GM12878 (cell line): ENCODE measurements at regions not wholly inside any gene's neighbourhood (a gene's known extent, or its start where the extent isn't known, plus 50 kb on each side); places are given as distances from the start of the nearest gene placed in this dataset.

ENCODE experiments used
- ATAC-seq: fragments of 200-7000 bp; cut with Tn5 transposase; 3 replicates; pipeline ENCODE4 v1.9.1; 2020; ENCODE audit warnings: mild to moderate bottlenecking, moderate library complexity
- BruUV-seq: library from RNA; stranded (reverse); fragments of 400-500 nt; replicated peaks from 2 replicates; lab custom pipeline; 2021; lab: Mats Ljungman, UMichigan
- CTCF ChIA-PET: fragments of 300-600 bp; sonication (Branson Sonifier 250); formaldehyde crosslinking; extraction: SDS; loops from one replicate; lab custom pipeline; 2021; ENCODE audit warnings: inconsistent platforms; lab: Yijun Ruan, JAX
- POLR2A ChIA-PET: fragments of 350-600 bp; formaldehyde crosslinking; extraction: SDS; loops from one replicate; lab custom pipeline; 2021; ENCODE audit warnings: inconsistent platforms; lab: Charles Lee
- RAD21 ChIA-PET: fragments of 300-600 bp; sonication (Branson Sonifier 250); formaldehyde crosslinking; loops from one replicate; lab custom pipeline; 2023; ENCODE audit warnings: antibody characterized with exemption; ENCODE audit not compliant: unreplicated experiment; lab: Charles Lee
- SMC1A ChIA-PET: fragments of 300-600 bp; sonication (Branson Sonifier 250); formaldehyde crosslinking; loops from one replicate; lab custom pipeline; 2023; ENCODE audit not compliant: unreplicated experiment, uncharacterized antibody; lab: Charles Lee
- DNase-seq: peaks from one replicate; pipeline ENCODE4 v3.0.0-alpha.2; 2011; ENCODE audit warnings: low read depth, low spot score
- FAIRE-seq: peaks from 3 replicates; lab custom pipeline; 2011; peaks lifted over from hg19 to GRCh38; lab: Jason Lieb, UNC
- H2AFZ ChIP-seq: 2 replicates; pipeline ENCODE4 v1.6.0; 2011; ENCODE audit warnings: low read depth, low read length, control low read depth; ENCODE audit not compliant: control insufficient read depth
- H3K27ac ChIP-seq: 2 replicates; pipeline ENCODE4 v1.5.1; 2011; ENCODE audit warnings: control low read depth; ENCODE audit not compliant: control insufficient read depth, insufficient read depth
- H3K27me3 ChIP-seq, 2 experiments: replicated peaks in 1 of 2; 2 replicates each; pipeline versions ENCODE4 v1.6.0 to v1.6.1; 2011; ENCODE audit warnings: low read length in 1 of 2; ENCODE audit not compliant: control insufficient read depth in 2 of 2, insufficient read depth in 2 of 2
- H3K36me3 ChIP-seq, 2 experiments: 2 replicates each; pipeline ENCODE4 v1.5.1; 2011; ENCODE audit warnings: low read length in 1 of 2; ENCODE audit not compliant: control insufficient read depth in 2 of 2, insufficient read depth in 2 of 2
- H3K4me1 ChIP-seq: 2 replicates; pipeline ENCODE4 v1.6.1; 2011; ENCODE audit warnings: mild to moderate bottlenecking, low read length, moderate library complexity, mixed read lengths; ENCODE audit not compliant: control insufficient read depth, insufficient read depth
- H3K4me2 ChIP-seq: 2 replicates; pipeline ENCODE4 v1.6.0; 2011; ENCODE audit warnings: control low read depth; ENCODE audit not compliant: control insufficient read depth, insufficient read depth
- H3K4me3 ChIP-seq: fragments of 200-600 bp; sonication (generic); 2 replicates; pipeline ENCODE4 v1.5.1; 2016
- H3K79me2 ChIP-seq: 2 replicates; pipeline ENCODE4 v1.6.0; 2011; ENCODE audit warnings: low read length; ENCODE audit not compliant: control insufficient read depth, insufficient read depth
- H3K9ac ChIP-seq: 2 replicates; pipeline ENCODE4 v1.8.0; 2011; ENCODE audit warnings: low read length, control low read depth, mixed read lengths; ENCODE audit not compliant: control insufficient read depth, insufficient read depth
- H3K9me3 ChIP-seq: replicated peaks from 3 replicates; pipeline ENCODE4 v1.5.1; 2011; ENCODE audit warnings: mild to moderate bottlenecking, low read length; ENCODE audit not compliant: control insufficient read depth, insufficient read depth
- H4K20me1 ChIP-seq: 2 replicates; pipeline ENCODE4 v1.6.0; 2011; ENCODE audit not compliant: control insufficient read depth, insufficient read depth
- ATF7 ChIP-seq: fragments of 450-650 bp; IDR thresholded peaks from 2 replicates; pipeline ENCODE4 v1.6.1; 2016; ENCODE audit warnings: low read depth, mild to moderate bottlenecking
- BCL3 ChIP-seq: IDR thresholded peaks from 2 replicates; pipeline ENCODE4 v1.6.1; 2011; ENCODE audit warnings: borderline replicate concordance, low read depth, mild to moderate bottlenecking, moderate library complexity, low read length; ENCODE audit not compliant: insufficient read depth, poor library complexity, severe bottlenecking
- BRCA1 ChIP-seq: IDR thresholded peaks from 2 replicates; pipeline ENCODE4 v1.6.1; 2011; ENCODE audit warnings: low read depth, low read length, improper control_type of control experiment
- CBX3 ChIP-seq: fragments of 200-600 bp; sonication (generic); IDR thresholded peaks from 2 replicates; pipeline ENCODE4 v1.6.1; 2016; ENCODE audit warnings: low read depth, borderline replicate concordance
- CREB1 ChIP-seq: IDR thresholded peaks from 2 replicates; pipeline ENCODE4 v1.6.1; 2012; ENCODE audit warnings: low read depth, mild to moderate bottlenecking, inconsistent platforms
- HDAC6 ChIP-seq: fragments of 200-600 bp; sonication (generic); IDR thresholded peaks from one replicate; pipeline ENCODE4 v1.8.0; 2017; ENCODE audit warnings: antibody characterized with exemption; ENCODE audit not compliant: unreplicated experiment
- PKNOX1 ChIP-seq: fragments of 450-650 bp; IDR thresholded peaks from 2 replicates; pipeline ENCODE4 v1.6.1; 2016; ENCODE audit warnings: mild to moderate bottlenecking
- RELA ChIP-seq: fragments of 450-650 bp; IDR thresholded peaks from 2 replicates; pipeline ENCODE4 v1.8.0; 2014; ENCODE audit warnings: borderline replicate concordance; ENCODE audit not compliant: partially characterized antibody
- SMAD1 ChIP-seq: fragments of 450-650 bp; IDR thresholded peaks from 2 replicates; pipeline ENCODE4 v1.6.1; 2018; ENCODE audit warnings: mild to moderate bottlenecking, low read depth; ENCODE audit not compliant: partially characterized antibody
- SPI1 ChIP-seq: IDR thresholded peaks from 2 replicates; pipeline ENCODE4 v1.6.1; 2011; ENCODE audit warnings: low read depth, mild to moderate bottlenecking, low read length, moderate library complexity, borderline replicate concordance; ENCODE audit not compliant: insufficient read depth
- STAT1 ChIP-seq: fragments of 450-650 bp; conservative IDR thresholded peaks from 2 replicates; pipeline ENCODE4 v1.6.1; 2014; ENCODE audit warnings: antibody characterized with exemption, mild to moderate bottlenecking
- SUZ12 ChIP-seq: fragments of 200-600 bp; sonication (generic); IDR thresholded peaks from one replicate; pipeline ENCODE4 v1.6.1; 2018; ENCODE audit warnings: antibody characterized with exemption, mild to moderate bottlenecking; ENCODE audit not compliant: unreplicated experiment
- TAF1 ChIP-seq: IDR thresholded peaks from 2 replicates; pipeline ENCODE4 v1.6.1; 2011; ENCODE audit warnings: mild to moderate bottlenecking, low read depth, low read length, borderline replicate concordance
- WGBS: methylation state at CpG from one replicate; pipeline ENCODE4 v1.1.6; 2016; ENCODE audit warnings: low lambda C conversion rate; ENCODE audit not compliant: insufficient replicate concordance, insufficient coverage; ENCODE audit errors: missing lambda C conversion rate; 5-methylcytosine and 5-hydroxymethylcytosine counted together
- in situ Hi-C: fragments of 300-500 bp; cut with MboI; formaldehyde crosslinking; loops from 9 replicates; pipeline ENCODE4 v1.14.3; 2018; ENCODE audit warnings: mixed read lengths
- intact Hi-C: fragments of 100-400 bp; cut with micrococcal nuclease; formaldehyde crosslinking; loops from one replicate; pipeline ENCODE4 v1.14.2; 2022; ENCODE audit not compliant: unreplicated experiment

- intact Hi-C loops (no loop called here), in situ Hi-C loops (no loop called here)
- H3K4me1 ChIP-seq = no peaks in the 10 kb centered on the region
- ChIA-PET RAD21 (no interaction called here), SMC1A (no interaction called here), POLR2A (no interaction called here), CTCF (no interaction called here)
- no peak for DNase-seq
- no peak overlapping the region for H3K9ac ChIP-seq
- TF ChIP-seq SPI1 = no peak
- no peak for TF ChIP-seq SMAD1
- TF ChIP-seq HDAC6 = no peak
- TF ChIP-seq PKNOX1 = no peak
- no peak for TF ChIP-seq SUZ12
- no peak for TF ChIP-seq CREB1
- TF ChIP-seq BRCA1 = no peak
- TF ChIP-seq BCL3 = no peak
- no peak for TF ChIP-seq RELA
- no peak for TF ChIP-seq TAF1
- TF ChIP-seq STAT1 = no peak
- no peak for TF ChIP-seq ATF7
- TF ChIP-seq CBX3 = no peak
- H3K27ac ChIP-seq = no peak overlapping the region
- no peak for FAIRE-seq
- no peaks in the 10 kb centered on the region for H3K79me2 ChIP-seq
- H3K4me3 ChIP-seq = no peak overlapping the region
- H3K9me3 ChIP-seq = no peaks in the 10 kb centered on the region
- no peaks in the 10 kb centered on the region for H3K27me3 ChIP-seq
- H4K20me1 ChIP-seq = no peaks in the 10 kb centered on the region
- WGBS = 5% methylated on average over 6 of the region's 6 CpGs
- BruUV-seq = no TSS peak
- no peak for ATAC-seq
- no peak overlapping the region for H2AFZ ChIP-seq
- H3K36me3 ChIP-seq = no peaks in the 10 kb centered on the region
- H3K4me2 ChIP-seq = no peak overlapping the region
Observed at GRCh38 chr2:238709325-238710025, 138.4 kb upstream of the TWIST2 start.
